NCI-H1436 treated with DMSO at 0.1 percent for 48 hours (cell line): ENCODE measurements at regions not wholly inside any gene's neighbourhood (a gene's known extent, or its start where the extent isn't known, plus 50 kb on each side); places are given as distances from the start of the nearest gene placed in this dataset.
"Not testable (repeated sequence)": the region's sequence is repeated elsewhere in the genome, so short reads cannot be mapped to it uniquely, and the experiment has no call there.

ENCODE experiments used
- DNase-seq: peaks from one replicate; lab custom pipeline; 2025; lab: John Stamatoyannopoulos, UW

- DNase-seq = no peak
Measured at GRCh38 chr7:155395176-155395797, 62.6 kb upstream of the EN2 start.

GRCh38 chr7:155396661-155397060 lies 61.3 kb upstream of the EN2 start:
- DNase-seq = no peak

- DNase-seq = not testable (repeated sequence)
Measured at GRCh38 chr7:155397758-155398714, 59.9 kb upstream of the EN2 start.

DNA sequence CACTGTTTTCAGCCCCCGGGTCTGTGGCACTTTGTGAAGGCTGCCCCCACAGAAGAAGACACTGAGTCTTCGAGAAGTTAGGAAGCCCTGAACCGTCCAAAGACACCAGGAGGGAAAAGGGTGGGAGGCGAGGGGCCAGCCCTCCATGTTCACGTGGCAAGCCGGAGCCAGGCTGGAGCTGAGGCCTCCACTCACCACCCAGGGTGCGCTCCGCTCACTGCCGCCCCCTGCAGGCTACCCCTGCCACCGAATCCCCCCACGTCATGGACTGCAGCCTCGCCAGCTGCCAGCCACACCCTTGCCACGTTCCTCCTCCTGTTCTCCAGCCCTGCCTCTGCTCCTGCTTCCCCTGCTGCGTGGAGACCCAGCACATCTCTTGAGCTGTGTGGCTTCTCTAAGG lies 59.0 kb upstream of the EN2 start:
- no peak for DNase-seq

GRCh38 chr7:155399577-155399976 lies 58.4 kb upstream of the EN2 start:
- DNase-seq = no peak

- no peak for DNase-seq
Measured at GRCh38 chr7:155401231-155401630, 56.7 kb upstream of the EN2 start.

- DNase-seq = no peak
Measured at GRCh38 chr7:155401884-155402283, 56.0 kb upstream of the EN2 start.

GRCh38 chr7:155402941-155403340 lies 55.0 kb upstream of the EN2 start:
- DNase-seq = no peak

DNA sequence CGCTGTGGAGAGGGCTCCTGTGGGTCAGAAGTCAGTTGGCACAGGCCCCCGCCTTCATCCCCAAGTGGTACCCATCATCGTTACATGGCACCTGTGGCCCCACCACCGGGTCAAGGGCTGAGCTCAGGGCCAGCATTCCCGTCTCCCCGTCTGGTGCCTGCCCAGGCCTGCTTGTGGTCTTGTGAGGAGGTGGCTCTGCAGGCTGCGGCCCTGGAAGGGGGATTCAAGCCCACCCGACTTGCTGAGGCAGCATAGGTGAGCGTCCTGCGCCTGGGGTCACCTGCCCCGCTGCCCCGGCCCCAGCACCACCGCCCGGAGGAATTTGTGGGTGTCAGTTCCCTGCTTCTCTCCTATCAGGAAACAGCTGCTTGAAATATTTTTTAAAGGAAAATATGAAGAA lies 53.0 kb upstream of the EN2 start:
- no peak for DNase-seq

DNA sequence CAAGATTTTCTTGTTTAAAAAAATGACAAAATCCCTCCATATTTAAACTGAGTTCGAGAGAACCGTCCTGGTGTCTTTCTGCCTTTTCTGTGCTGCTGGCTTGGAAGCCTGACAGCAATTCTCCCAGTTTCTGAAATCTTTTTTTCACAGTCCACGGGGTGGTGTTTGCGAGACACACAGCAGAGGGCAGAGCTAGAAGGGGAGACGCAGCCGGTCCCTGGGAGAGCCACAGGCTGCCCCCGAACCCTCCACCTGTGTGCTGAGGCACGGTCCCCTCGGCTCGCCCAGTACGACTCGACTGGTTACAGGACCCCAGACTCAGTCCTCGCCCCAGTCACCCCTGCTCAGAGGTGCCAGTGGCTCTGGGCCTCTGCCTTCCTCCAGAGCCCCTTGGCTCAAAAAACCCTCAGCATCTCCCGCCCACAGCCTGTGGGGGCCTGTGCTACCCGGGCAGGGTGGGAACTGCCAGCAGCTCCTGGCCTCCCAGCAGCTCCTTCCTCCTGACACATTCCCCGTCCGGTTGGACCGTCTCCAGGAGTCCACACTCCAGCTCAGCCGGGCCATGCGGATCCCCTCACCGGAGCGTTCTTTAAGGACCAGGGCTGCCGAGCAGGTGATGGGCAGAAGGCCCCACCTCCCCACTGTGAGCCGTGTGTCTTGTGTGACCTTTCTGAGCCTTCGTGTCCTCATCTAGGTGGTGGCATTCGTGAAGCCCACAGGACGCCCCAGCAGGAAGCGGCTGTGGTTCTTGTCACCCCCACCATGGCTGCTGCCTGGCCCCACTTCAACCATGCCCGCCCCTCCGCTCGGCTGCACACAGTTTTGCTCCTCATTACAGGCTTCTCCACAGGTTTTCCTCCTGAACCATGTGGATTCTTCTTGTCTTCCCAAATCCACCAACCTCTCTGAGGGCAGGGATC lies 52.3 kb upstream of the EN2 start:
- DNase-seq = no peak

- no peak for DNase-seq
Measured at GRCh38 chr7:155407799-155408198, 50.1 kb upstream of the EN2 start.
